SK-N-SH (cell line): ENCODE measurements at regions not wholly inside any gene's neighbourhood (a gene's known extent, or its start where the extent isn't known, plus 50 kb on each side); places are given as distances from the start of the nearest gene placed in this dataset.

Experiments
- CTCF ChIA-PET: fragments of 300-600, 350-600 bp; formaldehyde crosslinking; extraction: SDS; loops from one replicate; lab custom pipeline; 2021; lab: Yijun Ruan, JAX
- POLR2A ChIA-PET: fragments of 350-600 bp; sonication (Branson Sonifier 250); formaldehyde crosslinking; extraction: SDS; loops from one replicate; lab custom pipeline; 2020; ENCODE audit warnings: antibody characterized with exemption, inconsistent platforms; lab: Yijun Ruan, JAX
- DNase-seq: peaks from one replicate; pipeline ENCODE4 v3.0.0; 2012
- H2AFZ ChIP-seq: fragments of 200-600 bp; sonication (generic); 2 replicates; pipeline ENCODE4 v1.8.1; 2016; ENCODE audit warnings: antibody characterized with exemption, mild to moderate bottlenecking, low read depth
- H3F3A ChIP-seq: fragments of 200-600 bp; sonication (generic); replicated peaks from 2 replicates; pipeline ENCODE3; 2016; ENCODE audit warnings: antibody characterized with exemption, mild to moderate bottlenecking; ENCODE audit not compliant: insufficient read depth
- H3K27ac ChIP-seq, 2 experiments: fragments of 200-500 bp in 1 of 2; fragments of 200-600 bp in 1 of 2; sonication (Bioruptor generic) in 1 of 2; sonication (generic), shearing (Covaris generic) in 1 of 2; 2 replicates each; pipeline versions ENCODE4 v1.5.1 to v1.6.1; 2014 to 2016; ENCODE audit warnings: low read depth in 2 of 2, inconsistent platforms in 1 of 2, low read length in 1 of 2, mild to moderate bottlenecking in 1 of 2, mixed read lengths in 1 of 2
- H3K27me3 ChIP-seq: fragments of 200-600 bp; sonication (generic), shearing (Covaris generic); 2 replicates; pipeline ENCODE4 v1.6.1; 2016; ENCODE audit warnings: mixed run types; ENCODE audit not compliant: insufficient read depth
- H3K36me3 ChIP-seq, 2 experiments: fragments of 200-500 bp in 1 of 2; fragments of 200-600 bp in 1 of 2; sonication (Bioruptor generic) in 1 of 2; sonication (generic) in 1 of 2; replicated peaks in 1 of 2; 2 replicates each; pipeline versions ENCODE3 to v1.5.1; 2014 to 2016; ENCODE audit warnings: low read length in 1 of 2, mild to moderate bottlenecking in 1 of 2; ENCODE audit not compliant: insufficient read depth in 2 of 2, control insufficient read depth in 1 of 2
- H3K4me1 ChIP-seq, 2 experiments: fragments of 200-500 bp in 1 of 2; fragments of 200-600 bp in 1 of 2; sonication (Bioruptor generic) in 1 of 2; sonication (generic), shearing (Covaris generic) in 1 of 2; 2 replicates each; pipeline versions ENCODE4 v1.5.1 to v1.6.1; 2014 to 2016; ENCODE audit warnings: low read depth in 1 of 2, low read length in 1 of 2, mixed run types in 1 of 2; ENCODE audit not compliant: insufficient read depth in 2 of 2, control insufficient read depth in 1 of 2
- H3K4me2 ChIP-seq: fragments of 200-600 bp; sonication (generic), shearing (Covaris generic); 2 replicates; pipeline ENCODE4 v1.6.1; 2017; ENCODE audit warnings: mixed run types
- H3K4me3 ChIP-seq, 2 experiments: fragments of 200-500 bp in 1 of 2; fragments of 200-600 bp in 1 of 2; sonication (Bioruptor generic) in 1 of 2; sonication (generic), shearing (Covaris generic) in 1 of 2; 2 replicates each; pipeline versions ENCODE4 v1.5.1 to v1.8.1; 2014 to 2016; ENCODE audit warnings: low read depth in 2 of 2, inconsistent platforms in 1 of 2, low read length in 1 of 2, mild to moderate bottlenecking in 1 of 2, mixed read lengths in 1 of 2, moderate library complexity in 1 of 2
- H3K79me2 ChIP-seq: fragments of 200-600 bp; sonication (generic); 2 replicates; pipeline ENCODE4 v1.8.1; 2017; ENCODE audit warnings: mild to moderate bottlenecking; ENCODE audit not compliant: insufficient read depth
- H3K9ac ChIP-seq: fragments of 200-600 bp; sonication (generic); 2 replicates; pipeline ENCODE4 v1.6.1; 2017; ENCODE audit warnings: mixed run types
- H3K9me2 ChIP-seq: fragments of 200-600 bp; sonication (generic); 2 replicates; pipeline ENCODE4 v1.6.1; 2017; ENCODE audit warnings: mixed run types
- H3K9me3 ChIP-seq: fragments of 200-600 bp; sonication (generic); 2 replicates; pipeline ENCODE4 v1.6.1; 2017; ENCODE audit warnings: mixed run types, mild to moderate bottlenecking, moderate library complexity
- H4K20me1 ChIP-seq: fragments of 200-600 bp; sonication (generic); 2 replicates; pipeline ENCODE4 v1.6.1; 2017; ENCODE audit warnings: mild to moderate bottlenecking, mixed run types; ENCODE audit not compliant: insufficient read depth
- CTCF ChIP-seq: fragments of 200-600 bp; sonication (generic); IDR thresholded peaks from 2 replicates; pipeline ENCODE4 v1.6.1; 2017; ENCODE audit warnings: antibody characterized with exemption, mild to moderate bottlenecking, moderate library complexity
- ELF1 ChIP-seq: IDR thresholded peaks from 2 replicates; pipeline ENCODE4 v1.4.0; 2012
- FOSL2 ChIP-seq: IDR thresholded peaks from 2 replicates; pipeline ENCODE4 v1.4.0; 2012; ENCODE audit warnings: low read depth, mild to moderate bottlenecking, moderate library complexity, borderline replicate concordance
- MAX ChIP-seq: IDR thresholded peaks from 2 replicates; pipeline ENCODE4 v1.4.0; 2012; ENCODE audit warnings: low read depth
- MEF2A ChIP-seq: IDR thresholded peaks from 2 replicates; pipeline ENCODE4 v1.4.0; 2012; ENCODE audit warnings: low read depth, borderline replicate concordance
- RCOR1 ChIP-seq: fragments of 150-350 bp; IDR thresholded peaks from 2 replicates; pipeline ENCODE4 v1.6.1; 2017; ENCODE audit warnings: antibody characterized with exemption, low read length
- REST ChIP-seq: IDR thresholded peaks from 2 replicates; pipeline ENCODE4 v1.6.1; 2012; ENCODE audit warnings: mild to moderate bottlenecking, low read depth, low read length, moderate library complexity
- TEAD4 ChIP-seq: IDR thresholded peaks from 2 replicates; pipeline ENCODE4 v1.4.0; 2012; ENCODE audit warnings: mild to moderate bottlenecking, borderline replicate concordance; ENCODE audit not compliant: insufficient read depth
- USF2 ChIP-seq: fragments of 150-350 bp; IDR thresholded peaks from 2 replicates; pipeline ENCODE4 v1.6.1; 2017; ENCODE audit warnings: antibody characterized with exemption, low read length, low read depth, borderline replicate concordance
- YY1 ChIP-seq: IDR thresholded peaks from 2 replicates; pipeline ENCODE4 v1.4.0; 2012; ENCODE audit warnings: low read depth, mild to moderate bottlenecking
- WGBS: methylation state at CpG from one replicate; pipeline ENCODE4 v1.1.6; 2017; ENCODE audit warnings: low lambda C conversion rate; 5-methylcytosine and 5-hydroxymethylcytosine counted together

- H3K27ac ChIP-seq, result no peak overlapping the region
- no peak overlapping the region for H2AFZ ChIP-seq
- H3K9me2 ChIP-seq, result no peaks in the 10 kb centered on the region
- no peaks in the 10 kb centered on the region for H4K20me1 ChIP-seq
- no peaks in the 10 kb centered on the region for H3K9me3 ChIP-seq
- peaks cover 0 to 14% of the 10 kb centered on the region in 2 experiments; a peak in 1 of 4 replicates for H3K4me1 ChIP-seq
- H3K9ac ChIP-seq, result no peak overlapping the region
- H3K79me2 ChIP-seq, result no peaks in the 10 kb centered on the region
- peak; percentile 75 for DNase-seq
- POLR2A ChIA-PET, result no interaction called here
- CTCF ChIA-PET, result no interaction called here
- no peaks in the 10 kb centered on the region for H3K36me3 ChIP-seq
- 25% methylated on average over 26 of the region's 34 CpGs for WGBS
- TF ChIP-seq MAX (no peak), CTCF (no peak), USF2 (no peak), RCOR1 (no peak), FOSL2 (no peak), REST (no peak), MEF2A (no peak), YY1 (no peak), TEAD4 (no peak), ELF1 (no peak)
- no peak overlapping the region for H3K4me2 ChIP-seq
- no peak overlapping the region for H3K4me3 ChIP-seq
- H3K27me3 ChIP-seq, result no peaks in the 10 kb centered on the region
- no peaks in the 10 kb centered on the region for H3F3A ChIP-seq
These were observed 127.2 kb upstream of the PPP2R2D start for GRCh38 chr10:131773370-131774343.
